ENCODE measurements at regions not wholly inside any gene's neighbourhood (a gene's known extent, or its start where the extent isn't known, plus 50 kb on each side); places are given as distances from the start of the nearest gene placed in this dataset.
"Not testable (repeated sequence)": the region's sequence is repeated elsewhere in the genome, so short reads cannot be mapped to it uniquely, and the experiment has no call there.

DNA sequence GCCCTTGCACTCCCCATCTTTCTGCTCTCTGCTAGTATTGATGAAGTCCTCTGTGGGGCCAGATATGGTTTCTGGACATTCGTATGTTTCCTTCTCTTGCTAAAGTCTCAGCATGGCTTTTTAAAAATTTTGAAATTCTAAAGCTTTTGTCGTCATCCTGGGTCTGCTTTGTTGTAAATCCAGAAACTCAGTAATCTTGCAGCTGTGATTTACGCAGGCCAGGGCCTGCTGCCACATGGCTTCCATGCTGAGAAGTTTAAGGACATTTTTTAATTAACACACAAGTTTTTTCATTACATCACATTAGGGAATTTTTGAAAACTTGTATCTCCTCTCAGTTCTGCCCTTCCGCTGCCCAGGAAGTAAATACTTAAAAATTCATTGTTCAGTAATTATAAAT is 686.1 kb upstream of the IGFBP3 start:
- DNase-seq = no peak

GRCh38 chr7:46606761-46607160 is 685.7 kb upstream of the IGFBP3 start:
- no peak for DNase-seq

DNA sequence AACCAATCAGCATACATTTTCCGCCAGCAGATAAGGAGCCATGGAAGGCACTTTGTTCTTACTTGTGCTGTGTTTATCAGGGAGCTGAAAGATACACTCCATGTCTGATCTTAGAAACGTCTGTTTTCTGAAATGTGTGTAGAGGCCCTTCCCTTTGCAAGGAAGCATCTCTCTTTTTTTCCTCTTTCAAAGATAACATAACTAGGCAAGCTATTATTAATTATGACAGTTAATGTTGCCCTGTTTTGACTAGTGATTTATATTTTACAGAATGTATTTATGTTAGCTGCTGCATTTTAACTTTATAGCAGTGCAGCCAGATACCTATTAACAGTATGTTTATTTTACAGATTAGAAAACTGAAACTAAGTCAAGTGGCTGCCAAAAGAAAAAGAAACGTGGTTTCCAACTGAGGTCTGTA is 683.2 kb upstream of the IGFBP3 start:
- no peak for DNase-seq

- DNase-seq = no peak
These were observed 682.7 kb upstream of the IGFBP3 start for GRCh38 chr7:46603780-46604179.

DNA sequence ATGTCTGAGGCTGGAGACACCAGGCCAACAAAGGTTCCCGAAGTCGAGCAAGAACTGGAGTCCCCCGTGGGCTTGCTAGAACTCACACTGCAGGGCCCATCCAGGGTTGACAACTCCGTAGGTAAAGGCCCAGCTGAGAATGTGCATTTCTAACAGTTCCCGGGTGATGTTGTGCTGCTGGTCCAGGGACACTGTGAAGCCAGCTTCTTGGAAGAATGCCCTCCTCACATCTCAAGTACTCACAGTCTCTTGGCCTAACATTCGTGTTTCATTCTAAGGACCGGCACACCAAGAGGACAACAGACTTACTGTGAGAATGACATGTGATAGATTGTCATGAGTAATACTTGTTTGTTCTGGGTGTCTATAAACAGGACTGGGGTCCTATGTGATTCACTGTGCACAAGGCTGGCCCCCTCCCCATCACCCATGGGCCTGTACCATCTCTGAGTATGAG is 682.3 kb upstream of the IGFBP3 start:
- DNase-seq = no peak

DNA sequence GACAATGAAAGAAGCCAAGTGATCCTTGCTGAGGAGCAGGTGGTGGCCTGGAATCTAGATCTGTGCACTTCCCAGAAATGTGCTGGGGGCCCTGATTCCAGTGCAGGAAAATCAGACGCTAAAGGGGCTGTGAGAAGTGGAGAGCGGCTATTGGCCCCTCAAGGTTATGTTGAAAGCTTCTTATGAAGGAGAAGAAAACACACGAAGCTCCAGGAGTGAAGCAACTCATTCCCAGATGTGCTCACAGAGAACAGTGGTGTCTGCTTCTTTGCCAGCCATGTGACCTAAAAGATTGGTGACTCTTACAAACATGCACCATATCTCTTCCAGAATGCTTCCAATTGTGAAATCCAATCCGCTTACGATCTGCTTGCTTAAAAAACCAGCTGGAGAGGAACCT is 679.3 kb upstream of the IGFBP3 start:
- DNase-seq = no peak

GRCh38 chr7:46594831-46595230 is 673.8 kb upstream of the IGFBP3 start:
- DNase-seq = not testable (repeated sequence)

DNA sequence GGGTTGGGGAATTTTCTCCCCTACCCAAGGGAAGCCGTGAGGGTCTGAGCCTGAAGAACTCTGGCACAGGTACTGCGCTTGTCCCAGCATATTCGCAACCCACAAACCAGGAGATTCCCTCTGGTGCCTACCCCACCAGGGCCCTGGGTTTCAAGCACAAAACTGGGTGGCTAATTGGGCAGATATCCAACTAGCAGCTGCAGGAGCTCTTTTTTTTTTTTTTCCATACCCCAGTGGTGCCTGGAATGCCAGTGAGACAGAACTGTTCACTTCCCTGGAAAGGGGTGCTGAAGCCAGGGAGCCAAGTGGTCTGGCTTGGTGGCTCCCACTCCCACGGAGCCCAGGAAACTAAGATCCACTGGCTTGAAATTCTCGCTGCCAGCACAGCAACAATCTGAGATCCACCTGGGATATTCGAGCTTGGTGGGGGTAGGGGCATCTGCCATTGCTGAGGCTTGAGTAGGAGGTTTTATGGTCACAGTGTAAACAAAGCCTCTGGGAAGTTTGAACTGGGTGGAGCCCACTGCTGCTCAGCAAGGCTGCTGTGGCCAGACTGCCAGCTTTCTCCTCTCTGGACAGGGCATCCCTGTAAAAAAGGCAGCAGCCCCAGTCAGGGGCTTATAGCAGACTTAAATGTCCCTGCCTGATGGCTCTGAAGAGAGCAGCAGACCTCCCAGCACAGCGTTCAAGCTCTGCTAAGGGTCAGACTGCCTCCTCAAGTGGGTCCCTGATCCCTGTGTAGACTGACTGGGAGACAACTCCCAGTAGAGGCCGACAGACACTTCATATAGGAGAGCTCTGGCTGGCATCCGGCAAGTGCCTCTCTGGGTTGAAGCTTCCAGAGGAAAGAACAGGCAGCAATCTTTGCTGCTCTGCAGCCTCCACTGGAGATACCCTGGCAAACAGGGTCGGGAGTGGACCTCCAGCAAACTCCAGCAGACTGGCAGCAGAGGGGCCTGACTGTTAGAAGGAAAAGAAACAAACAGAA is 670.1 kb upstream of the IGFBP3 start:
- not testable (repeated sequence) for DNase-seq

- DNase-seq = no peak
These were observed 668.2 kb upstream of the IGFBP3 start for GRCh38 chr7:46589286-46589685.

- no peak for DNase-seq
These were observed 665.3 kb upstream of the IGFBP3 start for GRCh38 chr7:46586406-46586805.

- no peak for DNase-seq
These were observed 662.6 kb upstream of the IGFBP3 start for GRCh38 chr7:46583656-46584055.

- DNase-seq = no peak
These were observed 660.2 kb upstream of the IGFBP3 start for GRCh38 chr7:46581268-46581667.

GRCh38 chr7:46580766-46581165 is 659.7 kb upstream of the IGFBP3 start:
- no peak for DNase-seq

DNA sequence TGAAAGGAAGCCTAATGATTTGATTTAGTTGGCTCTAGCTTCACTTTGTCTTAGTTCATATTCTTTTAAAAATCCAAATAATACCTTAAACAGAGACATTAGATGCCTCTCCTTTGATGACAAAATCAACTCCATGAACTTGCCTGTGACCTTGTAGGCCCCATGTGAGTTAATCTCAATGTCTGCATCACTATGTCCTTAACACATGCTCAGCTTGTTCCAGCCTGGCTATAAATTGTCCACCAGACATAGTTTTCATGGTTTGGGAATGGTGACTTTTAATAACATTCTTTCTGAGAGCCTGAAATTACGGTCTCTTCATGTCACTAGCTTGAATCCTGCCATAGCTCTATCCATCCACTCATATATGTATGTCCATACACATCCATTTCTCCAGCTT is 656.3 kb upstream of the IGFBP3 start:
- no peak for DNase-seq

DNA sequence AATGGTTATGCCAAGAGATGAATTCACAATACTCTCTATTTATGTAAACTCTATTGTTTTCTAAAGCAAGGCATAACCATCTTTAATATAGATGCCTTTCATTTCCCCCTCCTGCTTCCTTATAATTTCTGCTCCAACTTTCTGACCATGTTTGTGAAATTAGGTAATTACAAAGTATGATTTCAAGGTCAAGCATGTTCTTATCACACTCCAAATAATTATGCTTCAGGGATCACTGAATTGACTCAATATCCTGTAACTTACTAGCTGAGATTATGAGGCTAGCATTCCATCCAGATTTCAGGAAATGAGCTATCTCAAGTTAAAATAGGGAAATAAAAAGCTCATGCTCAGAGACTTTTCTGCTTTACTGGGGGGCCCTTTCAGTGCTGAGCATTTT is 655.9 kb upstream of the IGFBP3 start:
- no peak for DNase-seq

GRCh38 chr7:46572691-46573090 is 651.6 kb upstream of the IGFBP3 start:
- no peak for DNase-seq

DNA sequence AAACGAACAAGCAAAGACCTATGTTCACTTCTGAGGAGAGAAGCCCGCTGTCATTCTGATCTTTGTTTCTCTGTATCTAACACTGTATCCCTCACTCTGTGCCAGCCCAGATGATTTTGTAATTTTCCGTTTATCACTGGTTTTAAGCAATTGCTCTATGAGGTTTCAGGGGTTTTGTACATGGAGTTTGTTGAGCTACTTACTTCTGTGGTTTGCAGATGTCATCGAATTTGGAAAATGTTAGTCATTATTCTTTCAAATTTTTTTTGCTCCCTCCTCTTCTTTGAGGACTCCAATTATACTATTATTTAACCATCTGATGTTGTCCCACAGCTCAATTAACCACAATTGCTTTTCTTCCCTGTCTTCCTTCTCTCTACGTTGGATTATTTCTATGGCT is 650.9 kb upstream of the IGFBP3 start:
- no peak for DNase-seq

- DNase-seq = no peak
These were observed 648.0 kb upstream of the IGFBP3 start for GRCh38 chr7:46569133-46569465.

- no peak for DNase-seq
These were observed 647.5 kb upstream of the IGFBP3 start for GRCh38 chr7:46568420-46569132.

DNA sequence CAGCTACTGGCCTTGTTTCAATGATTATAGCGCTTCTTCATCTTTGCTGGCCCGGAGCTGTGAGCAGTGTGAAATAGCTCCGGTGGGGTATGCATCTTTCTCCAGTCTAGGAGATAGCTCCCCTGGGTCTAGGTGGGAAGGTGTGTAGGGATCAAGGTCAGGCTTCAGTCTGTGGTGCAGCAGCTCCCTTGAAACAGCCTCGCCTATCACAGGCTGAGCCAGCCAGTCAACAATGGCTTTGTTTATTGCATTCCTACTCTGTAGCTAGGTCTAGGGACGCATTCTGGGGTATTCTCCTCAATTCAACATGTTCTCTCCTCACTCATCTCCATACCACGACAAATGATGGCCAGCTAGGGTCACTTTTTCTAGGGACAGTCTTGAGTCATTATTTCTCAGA is 646.8 kb upstream of the IGFBP3 start:
- no peak for DNase-seq

GRCh38 chr7:46566097-46566774 is 645.2 kb upstream of the IGFBP3 start:
- no peak for DNase-seq

DNA sequence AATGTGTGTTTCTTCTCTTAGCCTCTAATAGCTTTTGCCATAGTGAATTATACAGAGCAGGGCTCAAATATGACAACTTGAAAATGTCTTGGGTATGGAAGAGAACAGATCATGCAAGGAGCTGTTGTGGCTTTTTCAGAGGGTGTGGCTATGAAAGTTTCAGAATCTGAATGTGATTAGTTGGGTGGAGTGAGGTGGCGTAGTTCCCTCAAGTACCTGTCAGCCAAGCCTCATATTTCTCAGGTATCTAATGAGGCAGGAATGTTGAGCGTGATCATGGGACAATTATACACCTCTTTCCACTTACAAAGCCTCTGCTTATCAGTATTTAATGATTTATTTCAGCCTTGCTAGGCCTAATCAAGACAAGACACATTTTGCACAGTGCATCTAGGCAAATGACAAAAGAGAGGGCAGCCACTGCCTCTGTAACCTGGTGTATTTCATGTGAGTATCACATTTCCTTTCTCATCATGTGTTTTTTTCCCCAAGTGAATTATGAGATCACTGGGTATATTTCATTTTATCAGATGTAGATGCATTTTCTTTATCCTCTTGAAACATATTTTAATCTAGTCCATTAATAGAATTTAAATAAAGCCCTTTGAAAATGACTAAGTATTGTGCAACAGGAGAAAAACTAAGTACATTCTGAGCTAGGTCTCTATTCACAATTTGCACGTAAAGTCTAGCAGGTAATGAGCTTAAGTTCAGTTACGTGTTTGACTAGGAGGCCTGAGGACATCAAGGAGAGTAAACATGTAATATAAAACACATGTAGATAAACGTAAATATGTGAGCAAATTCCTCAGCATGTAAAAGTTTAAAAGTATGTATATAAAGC is 644.4 kb upstream of the IGFBP3 start:
- DNase-seq = no peak
